H1 (cell line): ENCODE measurements at regions not wholly inside any gene's neighbourhood (a gene's known extent, or its start where the extent isn't known, plus 50 kb on each side); places are given as distances from the start of the nearest gene placed in this dataset.
A peak's percentile ranks its signal among the peaks of the same experiment; 100 is the strongest.

Experiments
- CTCF ChIA-PET: fragments of 300-600 bp; sonication (Branson Sonifier 250); formaldehyde crosslinking; loops from one replicate; lab custom pipeline; 2021; ENCODE audit not compliant: partially characterized antibody; lab: Charles Lee
- POLR2A ChIA-PET: fragments of 300-600 bp; sonication (Branson Sonifier 250); formaldehyde crosslinking; loops from one replicate; lab custom pipeline; 2021; ENCODE audit warnings: inconsistent platforms; ENCODE audit not compliant: partially characterized antibody; lab: Charles Lee
- DNase-seq, 2 experiments: peaks; one replicate each; pipeline versions ENCODE4 v3.0.0 to v3.0.0-alpha.2; 2010 to 2022; ENCODE audit warnings: low spot score in 2 of 2, low read depth in 1 of 2, mixed read lengths in 1 of 2
- FAIRE-seq: peaks from 2 replicates; lab custom pipeline; 2011; peaks lifted over from hg19 to GRCh38; lab: Jason Lieb, UNC
- H2AFZ ChIP-seq: 2 replicates; pipeline ENCODE4 v1.8.1; 2012; ENCODE audit warnings: low read length, inconsistent platforms
- H2AK5ac ChIP-seq: 2 replicates; pipeline ENCODE4 v1.6.1; 2013; ENCODE audit warnings: low read depth, low read length
- H2BK120ac ChIP-seq: replicated peaks from 2 replicates; pipeline ENCODE3; 2013; ENCODE audit warnings: low read depth, low read length, inconsistent platforms
- H2BK12ac ChIP-seq: 2 replicates; pipeline ENCODE4 v1.6.1; 2013; ENCODE audit warnings: low read depth, low read length
- H2BK15ac ChIP-seq: 2 replicates; pipeline ENCODE4 v1.6.1; 2013; ENCODE audit warnings: low read length
- H2BK20ac ChIP-seq: 2 replicates; pipeline ENCODE4 v1.6.1; 2013; ENCODE audit warnings: low read length
- H2BK5ac ChIP-seq: 2 replicates; pipeline ENCODE4 v1.6.1; 2013; ENCODE audit warnings: low read depth, low read length
- H3K14ac ChIP-seq: 2 replicates; pipeline ENCODE4 v1.6.1; 2013; ENCODE audit warnings: inconsistent platforms; ENCODE audit not compliant: insufficient read length
- H3K18ac ChIP-seq: 2 replicates; pipeline ENCODE4 v1.6.1; 2013; ENCODE audit warnings: low read length; ENCODE audit errors: extremely low read depth
- H3K23ac ChIP-seq: 2 replicates; pipeline ENCODE4 v1.6.1; 2013; ENCODE audit warnings: inconsistent platforms; ENCODE audit not compliant: insufficient read length
- H3K23me2 ChIP-seq: 2 replicates; pipeline ENCODE4 v1.6.1; 2013; ENCODE audit warnings: low read depth, low read length
- H3K27ac ChIP-seq: 2 replicates; pipeline ENCODE4 v1.6.1; 2011; ENCODE audit warnings: low read depth, low read length, inconsistent platforms
- H3K27me3 ChIP-seq, 4 experiments: replicated peaks in 1 of 4; 1 replicate in 1 of 4; 2 replicates in 3 of 4; pipeline versions ENCODE4 v1.6.1 to v1.8.1; 2011 to 2013; ENCODE audit warnings: low read length in 3 of 4, mild to moderate bottlenecking in 3 of 4, inconsistent platforms in 2 of 4, mixed read lengths in 2 of 4, moderate library complexity in 1 of 4; ENCODE audit not compliant: control insufficient read depth in 3 of 4, insufficient read depth in 3 of 4; ENCODE audit errors: extremely low read depth in 1 of 4
- H3K36me3 ChIP-seq, 4 experiments: 2 replicates each; pipeline versions ENCODE4 v1.6.1 to v1.8.1; 2011 to 2013; ENCODE audit warnings: mild to moderate bottlenecking in 4 of 4, low read length in 3 of 4, moderate library complexity in 2 of 4, control low read depth in 1 of 4, inconsistent platforms in 1 of 4; ENCODE audit not compliant: insufficient read depth in 4 of 4, control insufficient read depth in 2 of 4
- H3K4ac ChIP-seq: replicated peaks from 2 replicates; pipeline ENCODE3; 2013; ENCODE audit warnings: low read length, low read depth, mixed read lengths, inconsistent platforms; ENCODE audit not compliant: insufficient read length
- H3K4me1 ChIP-seq, 4 experiments: replicated peaks in 1 of 4; 1 replicate in 1 of 4; 2 replicates in 3 of 4; pipeline versions ENCODE4 v1.6.1 to v1.8.1; 2011 to 2013; ENCODE audit warnings: low read length in 3 of 4, inconsistent platforms in 2 of 4, mixed read lengths in 1 of 4; ENCODE audit not compliant: insufficient read depth in 4 of 4, control insufficient read depth in 3 of 4
- H3K4me2 ChIP-seq, 2 experiments: 2 replicates each; pipeline versions ENCODE4 v1.6.1 to v1.8.1; 2011 to 2013; ENCODE audit warnings: low read depth in 2 of 2, low read length in 2 of 2, control low read depth in 1 of 2, inconsistent platforms in 1 of 2, mild to moderate bottlenecking in 1 of 2; ENCODE audit not compliant: insufficient read depth in 1 of 2
- H3K4me3 ChIP-seq, 4 experiments: fragments of 200-600, 300-600 bp in 1 of 4; sonication (generic), shearing (Covaris generic), sonication (Bioruptor Twin) in 1 of 4; 2 replicates each; pipeline versions ENCODE4 v1.5.1 to v1.8.1; 2011 to 2016; ENCODE audit warnings: low read length in 4 of 4, low read depth in 3 of 4, control low read depth in 2 of 4, inconsistent platforms in 2 of 4, mild to moderate bottlenecking in 2 of 4, mixed read lengths in 1 of 4, moderate library complexity in 1 of 4; ENCODE audit not compliant: insufficient read depth in 2 of 4; ENCODE audit errors: extremely low read depth in 1 of 4
- H3K56ac ChIP-seq: replicated peaks from 2 replicates; pipeline ENCODE3; 2013; ENCODE audit warnings: low read depth, mild to moderate bottlenecking, mixed read lengths, low read length, inconsistent platforms; ENCODE audit not compliant: insufficient read length
- H3K79me1 ChIP-seq: 2 replicates; pipeline ENCODE4 v1.6.1; 2013; ENCODE audit warnings: low read depth, low read length, control low read depth
- H3K79me2 ChIP-seq, 2 experiments: 2 replicates each; pipeline versions ENCODE4 v1.6.1 to v1.8.1; 2012 to 2013; ENCODE audit warnings: low read length in 2 of 2, mild to moderate bottlenecking in 2 of 2, inconsistent platforms in 1 of 2; ENCODE audit not compliant: insufficient read depth in 2 of 2, control insufficient read depth in 1 of 2
- H3K9ac ChIP-seq, 4 experiments: replicated peaks in 1 of 4; 1 replicate in 1 of 4; 2 replicates in 3 of 4; pipeline versions ENCODE4 v1.6.1 to v1.8.1; 2011 to 2013; ENCODE audit warnings: low read depth in 3 of 4, low read length in 3 of 4, control low read depth in 2 of 4, mild to moderate bottlenecking in 2 of 4, moderate library complexity in 2 of 4, inconsistent platforms in 1 of 4; ENCODE audit errors: extremely low read depth in 1 of 4
- H3K9me3 ChIP-seq, 2 experiments: 2 replicates each; pipeline versions ENCODE4 v1.6.1 to v1.8.1; 2012 to 2013; ENCODE audit warnings: mild to moderate bottlenecking in 2 of 2, moderate library complexity in 2 of 2, control low read depth in 1 of 2, inconsistent platforms in 1 of 2, low read depth in 1 of 2, low read length in 1 of 2, mixed read lengths in 1 of 2; ENCODE audit not compliant: insufficient read depth in 2 of 2
- H4K20me1 ChIP-seq, 2 experiments: replicated peaks in 1 of 2; 2 replicates each; pipeline versions ENCODE3 to v1.8.1; 2011 to 2013; ENCODE audit warnings: inconsistent platforms in 2 of 2, low read length in 2 of 2, mild to moderate bottlenecking in 1 of 2; ENCODE audit not compliant: insufficient read depth in 2 of 2, control insufficient read depth in 1 of 2
- H4K5ac ChIP-seq: 2 replicates; pipeline ENCODE4 v1.6.1; 2013; ENCODE audit warnings: low read length, low read depth, mixed read lengths, inconsistent platforms; ENCODE audit not compliant: insufficient read length
- H4K8ac ChIP-seq: 2 replicates; pipeline ENCODE4 v1.8.0; 2013; ENCODE audit warnings: mild to moderate bottlenecking, moderate library complexity, low read length, inconsistent platforms; ENCODE audit not compliant: insufficient read depth; ENCODE audit errors: extremely low read depth
- H4K91ac ChIP-seq: replicated peaks from 2 replicates; pipeline ENCODE3; 2013; ENCODE audit warnings: low read length, mixed read lengths, inconsistent platforms; ENCODE audit not compliant: insufficient read length
- ASH2L ChIP-seq: fragments of 200-600, 300-600 bp; sonication (generic); IDR thresholded peaks from one replicate; pipeline ENCODE4 v1.7.1; 2017; ENCODE audit warnings: low read length
- CEBPB ChIP-seq: IDR thresholded peaks from 2 replicates; pipeline ENCODE4 v1.6.1; 2012; ENCODE audit warnings: low read depth, low read length
- CHD1 ChIP-seq: IDR thresholded peaks from 2 replicates; pipeline ENCODE4 v1.6.1; 2012; ENCODE audit warnings: low read depth, low read length, improper control_type of control experiment
- CHD2 ChIP-seq: IDR thresholded peaks from 2 replicates; pipeline ENCODE4 v1.6.1; 2012; ENCODE audit warnings: low read length, improper control_type of control experiment
- CTBP2 ChIP-seq: IDR thresholded peaks from 2 replicates; pipeline ENCODE4 v1.7.0; 2011; ENCODE audit warnings: borderline replicate concordance, mild to moderate bottlenecking, moderate library complexity, mixed read lengths, low read length; ENCODE audit not compliant: insufficient read depth, insufficient read length
- EGR1 ChIP-seq: IDR thresholded peaks from 2 replicates; pipeline ENCODE4 v1.6.1; 2011; ENCODE audit warnings: low read depth, low read length, borderline replicate concordance
- EZH2 ChIP-seq: fragments of 200-600 bp; sonication (generic); IDR thresholded peaks from 2 replicates; pipeline ENCODE4 v1.7.1; 2012; ENCODE audit warnings: low read depth, mild to moderate bottlenecking, moderate library complexity, low read length, inconsistent platforms; ENCODE audit not compliant: severe bottlenecking
- GTF2F1 ChIP-seq: IDR thresholded peaks from 2 replicates; pipeline ENCODE4 v1.6.1; 2012; ENCODE audit warnings: low read depth, low read length, improper control_type of control experiment, borderline replicate concordance
- KDM1A ChIP-seq: fragments of 200-600, 300-600 bp; sonication (generic); IDR thresholded peaks from 2 replicates; pipeline ENCODE4 v1.7.1; 2016; ENCODE audit warnings: mild to moderate bottlenecking, low read length, borderline replicate concordance
- MAFK ChIP-seq: IDR thresholded peaks from 2 replicates; pipeline ENCODE4 v1.6.1; 2012; ENCODE audit warnings: low read depth, mild to moderate bottlenecking, improper control_type of control experiment, low read length
- POLR2AphosphoS5 ChIP-seq: IDR thresholded peaks from 2 replicates; pipeline ENCODE4 v1.6.1; 2011; ENCODE audit warnings: low read depth, low read length
- POU5F1 ChIP-seq: IDR thresholded peaks from 2 replicates; pipeline ENCODE4 v1.6.1; 2011; ENCODE audit warnings: low read depth, mild to moderate bottlenecking, low read length, moderate library complexity
- SIRT6 ChIP-seq: IDR thresholded peaks from one replicate; pipeline ENCODE4 v1.7.1; 2012; ENCODE audit warnings: low read length, inconsistent platforms
- SP1 ChIP-seq: IDR thresholded peaks from 2 replicates; pipeline ENCODE4 v1.6.1; 2011; ENCODE audit warnings: low read depth, low read length
- WGBS, 2 experiments: shearing (Covaris generic) in 1 of 2; methylation state at CpG; one replicate each; pipeline versions ENCODE4 v1.1.6 to v1.1.7; 2013 to 2015; ENCODE audit warnings: low lambda C conversion rate in 2 of 2, mixed read lengths in 2 of 2, inconsistent platforms in 1 of 2, low coverage in 1 of 2, missing lambda C conversion rate in 1 of 2; ENCODE audit not compliant: insufficient replicate concordance in 2 of 2, insufficient coverage in 1 of 2, insufficient read length in 1 of 2; ENCODE audit errors: extremely low coverage in 1 of 2, missing lambda C conversion rate in 1 of 2; 5-methylcytosine and 5-hydroxymethylcytosine counted together

- Histone ChIP-seq H2BK120ac (no peak overlapping the region), H3K79me2 (no peaks in the 10 kb centered on the region), H3K27ac (no peak overlapping the region), H3K56ac (no peak overlapping the region), H3K9me3 (no peaks in the 10 kb centered on the region), H2BK15ac (peak overlapping the region; percentile 72; the same call in 1 of the 2 replicates), H3K4ac (no peak overlapping the region), H3K27me3 (no peaks in the 10 kb centered on the region), H3K4me2 (no peak overlapping the region), H4K8ac (no peak overlapping the region), H3K4me1 (peaks cover 0 to 8% (median 2%) of the 10 kb centered on the region in 4 experiments; a peak in 2 of 7 replicates), H3K18ac (no peak overlapping the region; the same call in none of the 2 replicates), H2BK20ac (no peak overlapping the region), H3K4me3 (no peak overlapping the region), H2BK12ac (no peak overlapping the region), H3K14ac (no peak overlapping the region), H2AK5ac (no peak overlapping the region), H2BK5ac (no peak overlapping the region), H3K23me2 (no peaks in the 10 kb centered on the region), H3K23ac (no peak overlapping the region), H4K91ac (no peak overlapping the region), H4K20me1 (no peaks in the 10 kb centered on the region), H3K36me3 (no peaks in the 10 kb centered on the region), H4K5ac (no peak overlapping the region), H3K9ac (no peak overlapping the region), H2AFZ (peak overlapping the region; percentile 89; the same call in 1 of the 2 replicates), H3K79me1 (no peaks in the 10 kb centered on the region)
- CTCF ChIA-PET, result interaction anchor here (0.6 to 1.7 kb wide), 3 partner anchors 11 to 955 kb away, joined by 3 to 5 read pairs (median 4); no protein-coding TSS in a partner anchor
- whole genome bisulfite sequencing, 2 experiments, result 91% methylated on average over 18 of the region's 18 CpGs; no CpG with 5 or more reads in 1 of the 2 experiments
- POLR2A ChIA-PET, result no interaction called here
- FAIRE-seq (no peak), DNase-seq (no peak)
- TF ChIP-seq CHD2 (no peak), ASH2L (no peak), GTF2F1 (no peak), SP1 (no peak), KDM1A (no peak), CEBPB (no peak), CTBP2 (no peak), EGR1 (no peak), POU5F1 (no peak), MAFK (no peak), POLR2AphosphoS5 (no peak), EZH2 (no peak), SIRT6 (no peak), CHD1 (no peak)
Observed at GRCh38 chr4:103307453-103308247, 109.5 kb upstream of the CENPE start.
